Testis (tissue), 2 donors: ENCODE measurements at regions not wholly inside any gene's neighbourhood (a gene's known extent, or its start where the extent isn't known, plus 50 kb on each side); places are given as distances from the start of the nearest gene placed in this dataset.

ENCODE experiments used
- DNase-seq: peaks from one replicate; pipeline ENCODE4 v3.0.0-alpha.2; 2019
- H3K27ac ChIP-seq, 2 donors: fragments of 200-600 bp; sonication (generic); one replicate each; pipeline ENCODE4 v1.5.1; 2019
- H3K27me3 ChIP-seq: fragments of 200-600 bp; sonication (generic); one replicate; pipeline ENCODE4 v1.5.1; 2019
- H3K36me3 ChIP-seq: fragments of 200-600 bp; sonication (generic); one replicate; pipeline ENCODE4 v1.5.1; 2017; ENCODE audit warnings: low read depth; ENCODE audit errors: missing control alignments
- H3K4me1 ChIP-seq: fragments of 200-600 bp; sonication (generic); one replicate; pipeline ENCODE4 v1.5.1; 2019
- H3K4me3 ChIP-seq, 2 donors: fragments of 200-600 bp; sonication (generic); one replicate each; pipeline ENCODE4 v1.5.1; 2017 to 2019
- H3K9me3 ChIP-seq: fragments of 200-600 bp; sonication (generic); one replicate; pipeline ENCODE4 v1.5.1; 2017
- CTCF ChIP-seq, 3 experiments: fragments of 450-650 bp in 2 of 3; fragments of 200-600 bp in 1 of 3; sonication (generic) in 1 of 3; IDR thresholded peaks; one replicate each; pipeline ENCODE4 v1.5.1; 2016 to 2019; ENCODE audit warnings: antibody characterized with exemption in 3 of 3, mild to moderate bottlenecking in 2 of 3, moderate library complexity in 1 of 3
- POLR2A ChIP-seq: fragments of 450-650 bp; IDR thresholded peaks from one replicate; pipeline ENCODE4 v1.6.1; 2017; ENCODE audit warnings: antibody characterized with exemption, mild to moderate bottlenecking, moderate library complexity
- WGBS, 2 donors: methylation state at CpG; one replicate each; pipeline ENCODE4 v1.1.5; 2018; 5-methylcytosine and 5-hydroxymethylcytosine counted together
- intact Hi-C: fragments of 100-400 bp; cut with DNase I; formaldehyde crosslinking; loops from one replicate; pipeline ENCODE4 v1.15.1; 2023; ENCODE audit warnings: low total_unique reads

GRCh38 chr1:199335496-199335895, 692.0 kb upstream of the NR5A2 start:
- Histone ChIP-seq H3K27ac (no peak overlapping the region), H3K4me1 (no peaks in the 10 kb centered on the region), H3K27me3 (no peaks in the 10 kb centered on the region), H3K4me3 (no peak overlapping the region), H3K36me3 (no peaks in the 10 kb centered on the region), H3K9me3 (no peaks in the 10 kb centered on the region)
- 29 to 32% methylated on average over 1 of the region's 1 CpG for WGBS, 2 donors
- intact Hi-C loops, result no loop called here
- TF ChIP-seq CTCF (IDR thresholded peaks at IDR 0.05), result no peak
- no peak for TF ChIP-seq POLR2A
- no peak for DNase-seq

GRCh38 chr1:199336745-199337640, 690.5 kb upstream of the NR5A2 start:
- no peak for DNase-seq
- intact Hi-C loops, result no loop called here
- TF ChIP-seq CTCF (IDR thresholded peaks at IDR 0.05), result no peak
- no peak for TF ChIP-seq POLR2A
- 82 to 96% methylated on average over 3 to 4 of the region's 4 CpGs for WGBS, 2 donors
- H3K4me1 ChIP-seq, result no peaks in the 10 kb centered on the region
- H3K36me3 ChIP-seq, result no peaks in the 10 kb centered on the region
- no peak overlapping the region for H3K27ac ChIP-seq
- no peak overlapping the region for H3K4me3 ChIP-seq
- no peaks in the 10 kb centered on the region for H3K27me3 ChIP-seq
- H3K9me3 ChIP-seq, result no peaks in the 10 kb centered on the region

GRCh38 chr1:199338760-199339159, 688.8 kb upstream of the NR5A2 start:
- Histone ChIP-seq H3K4me3 (no peak overlapping the region), H3K9me3 (no peaks in the 10 kb centered on the region), H3K27me3 (no peaks in the 10 kb centered on the region), H3K4me1 (no peaks in the 10 kb centered on the region), H3K27ac (no peak overlapping the region), H3K36me3 (no peaks in the 10 kb centered on the region)
- TF ChIP-seq POLR2A (no peak), CTCF (IDR thresholded peaks at IDR 0.05) (no peak)
- DNase-seq, result no peak
- intact Hi-C loops, result no loop called here
- WGBS, 2 donors, result 93 to 100% methylated on average over 1 of the region's 1 CpG

- Histone ChIP-seq H3K4me3 (no peak overlapping the region), H3K27ac (no peak overlapping the region), H3K27me3 (no peaks in the 10 kb centered on the region), H3K9me3 (no peaks in the 10 kb centered on the region), H3K4me1 (no peaks in the 10 kb centered on the region), H3K36me3 (no peaks in the 10 kb centered on the region)
- WGBS, 2 donors, result 53 to 55% methylated on average over 5 of the region's 5 CpGs
- intact Hi-C loops, result no loop called here
- no peak for DNase-seq
- TF ChIP-seq POLR2A (no peak), CTCF (IDR thresholded peaks at IDR 0.05) (no peak)
These were observed 675.2 kb upstream of the NR5A2 start for GRCh38 chr1:199352351-199352750.

GRCh38 chr1:199353906-199354305, 673.6 kb upstream of the NR5A2 start:
- no peaks in the 10 kb centered on the region for H3K4me1 ChIP-seq
- no peak for DNase-seq
- no peak overlapping the region for H3K4me3 ChIP-seq
- no peaks in the 10 kb centered on the region for H3K9me3 ChIP-seq
- H3K27me3 ChIP-seq, result no peaks in the 10 kb centered on the region
- H3K27ac ChIP-seq, result peak overlapping the region; percentile 2 to 35
- 58 to 65% methylated on average over 2 of the region's 2 CpGs for WGBS, 2 donors
- no peaks in the 10 kb centered on the region for H3K36me3 ChIP-seq
- TF ChIP-seq CTCF (IDR thresholded peaks at IDR 0.05) (no peak), POLR2A (no peak)
- intact Hi-C loops, result no loop called here
